ENCODE measurements at regions not wholly inside any gene's neighbourhood (a gene's known extent, or its start where the extent isn't known, plus 50 kb on each side); places are given as distances from the start of the nearest gene placed in this dataset.
"Not testable (repeated sequence)": the region's sequence is repeated elsewhere in the genome, so short reads cannot be mapped to it uniquely, and the experiment has no call there.

GRCh38 chrX:146090732-146091131 is 273.1 kb downstream of the SLITRK2 start:
- Histone ChIP-seq H3K4me2 (ENCODE audit: control insufficient read depth, extremely low read depth, insufficient read depth, low read depth, low read length) (no peak overlapping the region), H3K27me3 (ENCODE audit: control insufficient read depth, extremely low read depth, insufficient read depth, low read length) (no peaks in the 10 kb centered on the region), H3K9ac (ENCODE audit: control insufficient read depth, extremely low read depth, insufficient read depth, low read length) (no peak overlapping the region), H2AFZ (ENCODE audit: control insufficient read depth, low read length) (no peak overlapping the region), H3K9me3 (ENCODE audit: control insufficient read depth, low read depth, low read length) (peaks cover 2% of the 10 kb centered on the region), H4K20me1 (ENCODE audit: control insufficient read depth, extremely low read depth, insufficient read depth, low read length) (no peaks in the 10 kb centered on the region), H3K36me3 (ENCODE audit: control insufficient read depth in 2 of 2, extremely low read depth in 1 of 2, insufficient read depth in 2 of 2, low read length in 2 of 2) (no peaks in the 10 kb centered on the region), H3K4me1 (ENCODE audit: control insufficient read depth, extremely low read depth, insufficient read depth, low read length) (no peaks in the 10 kb centered on the region), H3K9me1 (ENCODE audit: control insufficient read depth, extremely low read depth, insufficient read depth, low read length) (no peaks in the 10 kb centered on the region), H3K4me3 (ENCODE audit: control insufficient read depth in 2 of 3, extremely low read depth in 1 of 3, insufficient read depth in 2 of 3, low read depth in 1 of 3, low read length in 3 of 3) (no peak overlapping the region), H3K27ac (ENCODE audit: control insufficient read depth, insufficient read depth, low read length) (no peak overlapping the region), H3K79me2 (ENCODE audit: control insufficient read depth, insufficient read depth, low read length) (no peaks in the 10 kb centered on the region)
- FAIRE-seq (no peak), DNase-seq (ENCODE audit: low read depth, low spot score) (no peak)
- dilution Hi-C loops (cut with MboI; ENCODE audit: extremely low pct_ligation_motif_present, low sequenced_read_pairs), result no loop called here
- TF ChIP-seq EZH2 (IDR thresholded peaks at IDR 0.05; ENCODE audit: low read length) (no peak), CTCF (optimal IDR thresholded peaks at IDR 0.05 in 1 of 3, IDR thresholded peaks at IDR 0.05 in 1 of 3, conservative IDR thresholded peaks at IDR 0.05 in 1 of 3; ENCODE audit: extremely low read depth in 1 of 3, insufficient read depth in 2 of 3, low read length in 3 of 3) (no peak)

GRCh38 chrX:146109362-146109761 is 291.7 kb downstream of the SLITRK2 start:
- no peak overlapping the region for H3K4me2 ChIP-seq (ENCODE audit: control insufficient read depth, extremely low read depth, insufficient read depth, low read depth, low read length)
- no peaks in the 10 kb centered on the region for H4K20me1 ChIP-seq (ENCODE audit: control insufficient read depth, extremely low read depth, insufficient read depth, low read length)
- H3K9me1 ChIP-seq (ENCODE audit: control insufficient read depth, extremely low read depth, insufficient read depth, low read length), result no peaks in the 10 kb centered on the region
- no peak for FAIRE-seq
- no peaks in the 10 kb centered on the region for H3K79me2 ChIP-seq (ENCODE audit: control insufficient read depth, insufficient read depth, low read length)
- no peaks in the 10 kb centered on the region for H3K9me3 ChIP-seq (ENCODE audit: control insufficient read depth, low read depth, low read length)
- TF ChIP-seq EZH2 (IDR thresholded peaks at IDR 0.05; ENCODE audit: low read length) (no peak), CTCF (optimal IDR thresholded peaks at IDR 0.05 in 1 of 3, IDR thresholded peaks at IDR 0.05 in 1 of 3, conservative IDR thresholded peaks at IDR 0.05 in 1 of 3; ENCODE audit: extremely low read depth in 1 of 3, insufficient read depth in 2 of 3, low read length in 3 of 3) (no peak)
- no peaks in the 10 kb centered on the region for H3K36me3 ChIP-seq (ENCODE audit: control insufficient read depth in 2 of 2, extremely low read depth in 1 of 2, insufficient read depth in 2 of 2, low read length in 2 of 2)
- H2AFZ ChIP-seq (ENCODE audit: control insufficient read depth, low read length), result no peak overlapping the region
- no peak overlapping the region for H3K27ac ChIP-seq (ENCODE audit: control insufficient read depth, insufficient read depth, low read length)
- no peak overlapping the region for H3K4me3 ChIP-seq (ENCODE audit: control insufficient read depth in 2 of 3, extremely low read depth in 1 of 3, insufficient read depth in 2 of 3, low read depth in 1 of 3, low read length in 3 of 3)
- H3K4me1 ChIP-seq (ENCODE audit: control insufficient read depth, extremely low read depth, insufficient read depth, low read length), result no peaks in the 10 kb centered on the region
- DNase-seq (ENCODE audit: low read depth, low spot score), result no peak
- no peak overlapping the region for H3K9ac ChIP-seq (ENCODE audit: control insufficient read depth, extremely low read depth, insufficient read depth, low read length)
- H3K27me3 ChIP-seq (ENCODE audit: control insufficient read depth, extremely low read depth, insufficient read depth, low read length), result no peaks in the 10 kb centered on the region
- dilution Hi-C loops (cut with MboI; ENCODE audit: extremely low pct_ligation_motif_present, low sequenced_read_pairs), result no loop called here

GRCh38 chrX:146119074-146119473 is 301.4 kb downstream of the SLITRK2 start:
- H3K9me1 ChIP-seq (ENCODE audit: control insufficient read depth, extremely low read depth, insufficient read depth, low read length); dilution Hi-C loops (cut with MboI; ENCODE audit: extremely low pct_ligation_motif_present, low sequenced_read_pairs): not testable (repeated sequence)

More at GRCh38 chrX:146119074-146119473, 301.4 kb downstream of the SLITRK2 start:
- DNase-seq (ENCODE audit: low read depth, low spot score); H3K79me2 ChIP-seq (ENCODE audit: control insufficient read depth, insufficient read depth, low read length); H3K36me3 ChIP-seq (ENCODE audit: control insufficient read depth in 2 of 2, extremely low read depth in 1 of 2, insufficient read depth in 2 of 2, low read length in 2 of 2); H3K4me2 ChIP-seq (ENCODE audit: control insufficient read depth, extremely low read depth, insufficient read depth, low read depth, low read length); H3K9ac ChIP-seq (ENCODE audit: control insufficient read depth, extremely low read depth, insufficient read depth, low read length); H3K9me3 ChIP-seq (ENCODE audit: control insufficient read depth, low read depth, low read length); H3K27ac ChIP-seq (ENCODE audit: control insufficient read depth, insufficient read depth, low read length); H3K4me3 ChIP-seq (ENCODE audit: control insufficient read depth in 2 of 3, extremely low read depth in 1 of 3, insufficient read depth in 2 of 3, low read depth in 1 of 3, low read length in 3 of 3); H2AFZ ChIP-seq (ENCODE audit: control insufficient read depth, low read length); H3K27me3 ChIP-seq (ENCODE audit: control insufficient read depth, extremely low read depth, insufficient read depth, low read length); FAIRE-seq; H3K4me1 ChIP-seq (ENCODE audit: control insufficient read depth, extremely low read depth, insufficient read depth, low read length); H4K20me1 ChIP-seq (ENCODE audit: control insufficient read depth, extremely low read depth, insufficient read depth, low read length): not testable (repeated sequence)

All from keratinocyte (primary cell).